Uterus (tissue), 2 donors: ENCODE measurements at regions not wholly inside any gene's neighbourhood (a gene's known extent, or its start where the extent isn't known, plus 50 kb on each side); places are given as distances from the start of the nearest gene placed in this dataset.

Experiments
- CTCF ChIP-seq, 4 experiments: fragments of 200-600 bp in 2 of 4; fragments of 450-650 bp in 2 of 4; sonication (generic) in 2 of 4; IDR thresholded peaks; one replicate each; pipeline ENCODE4 v1.5.1; 2016 to 2019; ENCODE audit warnings: antibody characterized with exemption in 4 of 4, mild to moderate bottlenecking in 2 of 4, moderate library complexity in 1 of 4
- POLR2A ChIP-seq, 2 donors: fragments of 450-650 bp; IDR thresholded peaks; one replicate each; pipeline ENCODE4 v1.6.1; 2016; ENCODE audit warnings: antibody characterized with exemption in 2 of 2, mild to moderate bottlenecking in 1 of 2, moderate library complexity in 1 of 2

- TF ChIP-seq CTCF (IDR thresholded peaks at IDR 0.05) (no peak), POLR2A (IDR thresholded peaks at IDR 0.05) (no peak)
Measured at GRCh38 chr14:22163051-22163450, 426.0 kb downstream of the DAD1 start.
